Lower leg skin (tissue), 3 donors: ENCODE measurements at regions not wholly inside any gene's neighbourhood (a gene's known extent, or its start where the extent isn't known, plus 50 kb on each side); places are given as distances from the start of the nearest gene placed in this dataset.

Experiments
- POLR2A ChIP-seq, 2 donors: fragments of 450-650 bp; IDR thresholded peaks; one replicate each; pipeline ENCODE4 v1.6.1; 2016 to 2017; ENCODE audit warnings: antibody characterized with exemption in 2 of 2, mild to moderate bottlenecking in 1 of 2, moderate library complexity in 1 of 2
- TF ChIP-seq, protein P1 (sequence below), 3 donors: fragments of 450-650 bp; IDR thresholded peaks; one replicate each; pipeline ENCODE4 v1.5.1; 2016; ENCODE audit warnings: antibody characterized with exemption in 3 of 3, mild to moderate bottlenecking in 3 of 3, moderate library complexity in 2 of 3

DNA sequence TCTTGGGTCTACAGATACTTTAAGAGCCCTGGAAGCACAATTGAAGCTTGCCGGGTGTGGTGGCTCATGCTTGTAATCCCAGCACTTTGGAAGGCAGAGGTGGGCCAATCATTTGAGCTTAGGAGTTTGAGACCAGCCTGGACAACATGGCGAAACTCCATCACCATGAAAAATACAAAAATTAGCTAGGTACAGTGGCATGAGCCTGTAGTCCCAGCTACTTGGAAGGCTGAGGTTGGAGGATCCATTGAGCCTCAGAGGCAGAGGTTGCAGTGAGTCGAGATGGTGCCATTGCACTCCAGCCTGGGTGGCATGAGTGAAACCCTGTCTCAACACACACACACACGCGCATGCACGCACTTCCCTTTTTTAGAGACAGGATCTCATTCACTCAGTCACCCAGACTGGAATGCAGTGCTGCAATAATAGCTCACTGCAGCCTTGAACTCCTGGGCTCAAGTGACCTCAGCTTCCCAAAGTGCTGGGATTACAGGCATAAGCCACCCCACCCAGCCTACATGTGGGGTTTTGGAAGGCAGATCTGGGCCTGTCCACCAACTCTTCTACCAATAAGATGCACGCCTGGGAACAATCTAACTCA lies 182.5 kb upstream of the JARID2 start:
- TF ChIP-seq, protein P1, sequence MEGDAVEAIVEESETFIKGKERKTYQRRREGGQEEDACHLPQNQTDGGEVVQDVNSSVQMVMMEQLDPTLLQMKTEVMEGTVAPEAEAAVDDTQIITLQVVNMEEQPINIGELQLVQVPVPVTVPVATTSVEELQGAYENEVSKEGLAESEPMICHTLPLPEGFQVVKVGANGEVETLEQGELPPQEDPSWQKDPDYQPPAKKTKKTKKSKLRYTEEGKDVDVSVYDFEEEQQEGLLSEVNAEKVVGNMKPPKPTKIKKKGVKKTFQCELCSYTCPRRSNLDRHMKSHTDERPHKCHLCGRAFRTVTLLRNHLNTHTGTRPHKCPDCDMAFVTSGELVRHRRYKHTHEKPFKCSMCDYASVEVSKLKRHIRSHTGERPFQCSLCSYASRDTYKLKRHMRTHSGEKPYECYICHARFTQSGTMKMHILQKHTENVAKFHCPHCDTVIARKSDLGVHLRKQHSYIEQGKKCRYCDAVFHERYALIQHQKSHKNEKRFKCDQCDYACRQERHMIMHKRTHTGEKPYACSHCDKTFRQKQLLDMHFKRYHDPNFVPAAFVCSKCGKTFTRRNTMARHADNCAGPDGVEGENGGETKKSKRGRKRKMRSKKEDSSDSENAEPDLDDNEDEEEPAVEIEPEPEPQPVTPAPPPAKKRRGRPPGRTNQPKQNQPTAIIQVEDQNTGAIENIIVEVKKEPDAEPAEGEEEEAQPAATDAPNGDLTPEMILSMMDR (IDR thresholded peaks at IDR 0.05): no peak
- TF ChIP-seq POLR2A (IDR thresholded peaks at IDR 0.05): no peak
